ENCODE measurements at regions not wholly inside any gene's neighbourhood (a gene's known extent, or its start where the extent isn't known, plus 50 kb on each side); places are given as distances from the start of the nearest gene placed in this dataset.

DNA sequence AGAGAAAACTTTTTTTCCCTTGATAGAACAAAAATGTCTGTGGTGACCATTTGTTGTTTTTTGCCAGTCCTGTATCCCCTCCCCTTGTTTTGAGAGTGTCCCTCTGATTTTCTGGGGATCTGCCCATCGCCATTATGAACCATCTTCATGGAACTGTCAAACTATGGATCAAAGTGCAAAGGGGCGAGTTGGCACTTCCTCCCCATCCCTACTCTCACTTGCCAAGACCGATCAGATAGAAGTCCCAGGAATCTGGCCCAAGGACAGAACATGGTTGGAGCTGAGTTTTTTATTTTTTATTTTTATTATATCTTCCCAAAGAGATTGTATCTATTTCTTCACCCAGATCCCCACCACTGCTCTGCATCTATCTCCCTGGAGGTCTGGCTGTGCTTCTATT is 221.4 kb downstream of the IKZF2 start:
- TF ChIP-seq, protein P1, sequence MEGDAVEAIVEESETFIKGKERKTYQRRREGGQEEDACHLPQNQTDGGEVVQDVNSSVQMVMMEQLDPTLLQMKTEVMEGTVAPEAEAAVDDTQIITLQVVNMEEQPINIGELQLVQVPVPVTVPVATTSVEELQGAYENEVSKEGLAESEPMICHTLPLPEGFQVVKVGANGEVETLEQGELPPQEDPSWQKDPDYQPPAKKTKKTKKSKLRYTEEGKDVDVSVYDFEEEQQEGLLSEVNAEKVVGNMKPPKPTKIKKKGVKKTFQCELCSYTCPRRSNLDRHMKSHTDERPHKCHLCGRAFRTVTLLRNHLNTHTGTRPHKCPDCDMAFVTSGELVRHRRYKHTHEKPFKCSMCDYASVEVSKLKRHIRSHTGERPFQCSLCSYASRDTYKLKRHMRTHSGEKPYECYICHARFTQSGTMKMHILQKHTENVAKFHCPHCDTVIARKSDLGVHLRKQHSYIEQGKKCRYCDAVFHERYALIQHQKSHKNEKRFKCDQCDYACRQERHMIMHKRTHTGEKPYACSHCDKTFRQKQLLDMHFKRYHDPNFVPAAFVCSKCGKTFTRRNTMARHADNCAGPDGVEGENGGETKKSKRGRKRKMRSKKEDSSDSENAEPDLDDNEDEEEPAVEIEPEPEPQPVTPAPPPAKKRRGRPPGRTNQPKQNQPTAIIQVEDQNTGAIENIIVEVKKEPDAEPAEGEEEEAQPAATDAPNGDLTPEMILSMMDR (conservative IDR thresholded peaks at IDR 0.05; ENCODE audit: low read depth, low read length) = no peak
- TF ChIP-seq EZH2 (IDR thresholded peaks at IDR 0.05; ENCODE audit: low read length, unreplicated experiment) (no peak), EZH2phosphoT487 (IDR thresholded peaks at IDR 0.05; ENCODE audit: borderline replicate concordance, low read length) (no peak)

Data from PC-3 (cell line).